Endodermal cell (in vitro differentiated cells): ENCODE measurements at regions not wholly inside any gene's neighbourhood (a gene's known extent, or its start where the extent isn't known, plus 50 kb on each side); places are given as distances from the start of the nearest gene placed in this dataset.

Source experiments
- DNase-seq: peaks from one replicate; pipeline ENCODE4 v3.0.0-alpha.2; 2017
- H3K27ac ChIP-seq: 2 replicates; pipeline ENCODE4 v1.5.1; 2013; ENCODE audit warnings: mild to moderate bottlenecking, low read depth, low read length, moderate library complexity
- H3K27me3 ChIP-seq: 2 replicates; pipeline ENCODE4 v1.6.1; 2013; ENCODE audit warnings: mild to moderate bottlenecking, low read length, moderate library complexity; ENCODE audit not compliant: insufficient read depth, control insufficient read depth, poor library complexity, severe bottlenecking
- H3K36me3 ChIP-seq: 2 replicates; pipeline ENCODE4 v1.7.0; 2013; ENCODE audit warnings: mild to moderate bottlenecking, low read length, moderate library complexity; ENCODE audit not compliant: control insufficient read depth, insufficient read depth
- H3K4me1 ChIP-seq: one replicate; pipeline ENCODE4 v1.7.0; 2013; ENCODE audit warnings: low read length; ENCODE audit not compliant: control insufficient read depth, insufficient read depth
- H3K4me3 ChIP-seq: 2 replicates; pipeline ENCODE4 v1.5.1; 2013; ENCODE audit warnings: mild to moderate bottlenecking, low read length, moderate library complexity
- H3K9ac ChIP-seq: 2 replicates; pipeline ENCODE4 v1.6.1; 2013; ENCODE audit warnings: mild to moderate bottlenecking, low read length, moderate library complexity; ENCODE audit not compliant: poor library complexity, severe bottlenecking; ENCODE audit errors: extremely low read depth
- H3K9me3 ChIP-seq: 2 replicates; pipeline ENCODE4 v1.6.1; 2013; ENCODE audit warnings: mild to moderate bottlenecking, low read length, moderate library complexity; ENCODE audit not compliant: control insufficient read depth
- H3K27ac Mint-ChIP-seq: 2 replicates; pipeline ENCODE4 v1.8.0; 2020; ENCODE audit warnings: mixed read lengths
- H3K27me3 Mint-ChIP-seq: 2 replicates; pipeline ENCODE4 v1.8.0; 2021; ENCODE audit warnings: mild to moderate bottlenecking, mixed read lengths; ENCODE audit not compliant: insufficient read depth
- H3K36me3 Mint-ChIP-seq: 2 replicates; pipeline ENCODE4 v1.8.0; 2020; ENCODE audit warnings: low read depth, mixed read lengths
- H3K4me1 Mint-ChIP-seq: 2 replicates; pipeline ENCODE4 v1.8.0; 2020; ENCODE audit warnings: mixed read lengths
- H3K4me3 Mint-ChIP-seq: 2 replicates; pipeline ENCODE4 v1.8.0; 2020; ENCODE audit warnings: mild to moderate bottlenecking, moderate library complexity, mixed read lengths
- H3K9me3 Mint-ChIP-seq: 2 replicates; pipeline ENCODE4 v1.8.0; 2020; ENCODE audit warnings: mild to moderate bottlenecking, mixed read lengths
- WGBS, 2 experiments: methylation state at CpG; one replicate each; pipeline versions ENCODE4 v1.1.5 to v1.1.7; 2013; ENCODE audit warnings: missing lambda C conversion rate in 2 of 2, mixed read lengths in 1 of 2; ENCODE audit not compliant: insufficient coverage in 1 of 2, insufficient read length in 1 of 2; 5-methylcytosine and 5-hydroxymethylcytosine counted together
- TF ChIP-seq, protein P1 (sequence below): fragments of 200-600 bp; sonication (generic); conservative IDR thresholded peaks from 2 replicates; pipeline ENCODE4 v1.5.0; 2021; ENCODE audit warnings: antibody characterized with exemption, mild to moderate bottlenecking

DNA sequence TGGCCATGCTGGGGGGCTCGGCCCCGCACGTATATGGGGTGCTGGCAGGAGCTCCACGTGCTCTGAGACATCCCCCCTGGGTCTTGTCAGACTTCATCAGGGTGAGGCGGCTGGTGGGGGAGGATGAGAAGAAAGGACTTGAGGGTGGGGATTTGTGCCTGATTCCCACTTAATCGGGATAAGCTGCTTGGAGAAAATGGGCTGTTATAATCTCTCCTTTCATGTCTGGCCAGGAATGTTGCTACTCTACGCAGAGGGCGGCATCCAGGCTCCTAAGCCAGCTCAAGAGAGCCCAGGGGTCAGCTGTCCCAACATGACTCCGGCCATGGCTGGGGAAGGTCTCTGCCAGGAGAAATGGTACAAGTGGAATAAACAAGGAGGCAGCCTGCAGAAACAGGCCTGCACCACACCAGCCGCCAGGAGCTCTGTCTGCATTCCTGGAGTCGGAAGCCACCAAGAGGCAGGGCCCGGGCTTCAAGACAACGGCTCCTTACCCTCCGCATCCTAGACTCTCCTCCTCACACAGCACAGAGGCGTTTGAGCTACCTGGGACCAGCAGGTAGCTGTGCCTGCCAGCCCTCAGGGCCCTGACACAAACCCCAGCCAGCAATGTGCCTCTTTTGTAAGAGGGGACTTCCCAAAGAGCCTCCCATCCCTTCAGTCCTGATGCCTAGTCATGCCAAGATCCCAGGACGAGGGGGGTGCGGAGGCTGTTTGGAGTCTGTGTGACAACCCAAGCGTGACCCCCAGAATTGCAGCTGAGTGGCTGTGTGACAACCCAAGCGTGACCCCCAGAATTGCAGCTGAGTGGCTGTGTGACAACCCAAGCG lies 195.8 kb upstream of the DIO3 start:
- Mint-ChIP-seq H3K27me3 (peaks cover 88% of the 10 kb centered on the region), H3K9me3 (no peaks in the 10 kb centered on the region), H3K4me3 (no peak overlapping the region), H3K4me1 (peaks cover 34% of the 10 kb centered on the region), H3K27ac (no peak overlapping the region), H3K36me3 (no peaks in the 10 kb centered on the region)
- TF ChIP-seq, protein P1, sequence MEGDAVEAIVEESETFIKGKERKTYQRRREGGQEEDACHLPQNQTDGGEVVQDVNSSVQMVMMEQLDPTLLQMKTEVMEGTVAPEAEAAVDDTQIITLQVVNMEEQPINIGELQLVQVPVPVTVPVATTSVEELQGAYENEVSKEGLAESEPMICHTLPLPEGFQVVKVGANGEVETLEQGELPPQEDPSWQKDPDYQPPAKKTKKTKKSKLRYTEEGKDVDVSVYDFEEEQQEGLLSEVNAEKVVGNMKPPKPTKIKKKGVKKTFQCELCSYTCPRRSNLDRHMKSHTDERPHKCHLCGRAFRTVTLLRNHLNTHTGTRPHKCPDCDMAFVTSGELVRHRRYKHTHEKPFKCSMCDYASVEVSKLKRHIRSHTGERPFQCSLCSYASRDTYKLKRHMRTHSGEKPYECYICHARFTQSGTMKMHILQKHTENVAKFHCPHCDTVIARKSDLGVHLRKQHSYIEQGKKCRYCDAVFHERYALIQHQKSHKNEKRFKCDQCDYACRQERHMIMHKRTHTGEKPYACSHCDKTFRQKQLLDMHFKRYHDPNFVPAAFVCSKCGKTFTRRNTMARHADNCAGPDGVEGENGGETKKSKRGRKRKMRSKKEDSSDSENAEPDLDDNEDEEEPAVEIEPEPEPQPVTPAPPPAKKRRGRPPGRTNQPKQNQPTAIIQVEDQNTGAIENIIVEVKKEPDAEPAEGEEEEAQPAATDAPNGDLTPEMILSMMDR = no peak
- Histone ChIP-seq H3K4me1 (peaks cover 5% of the 10 kb centered on the region), H3K27me3 (peaks cover 74% of the 10 kb centered on the region), H3K36me3 (no peaks in the 10 kb centered on the region), H3K9ac (no peak overlapping the region), H3K9me3 (no peaks in the 10 kb centered on the region), H3K4me3 (no peak overlapping the region), H3K27ac (no peak overlapping the region)
- DNase-seq = peak; percentile 77
- WGBS, 2 experiments = 79 to 93% methylated on average over 8 to 20 of the region's 20 CpGs

DNA sequence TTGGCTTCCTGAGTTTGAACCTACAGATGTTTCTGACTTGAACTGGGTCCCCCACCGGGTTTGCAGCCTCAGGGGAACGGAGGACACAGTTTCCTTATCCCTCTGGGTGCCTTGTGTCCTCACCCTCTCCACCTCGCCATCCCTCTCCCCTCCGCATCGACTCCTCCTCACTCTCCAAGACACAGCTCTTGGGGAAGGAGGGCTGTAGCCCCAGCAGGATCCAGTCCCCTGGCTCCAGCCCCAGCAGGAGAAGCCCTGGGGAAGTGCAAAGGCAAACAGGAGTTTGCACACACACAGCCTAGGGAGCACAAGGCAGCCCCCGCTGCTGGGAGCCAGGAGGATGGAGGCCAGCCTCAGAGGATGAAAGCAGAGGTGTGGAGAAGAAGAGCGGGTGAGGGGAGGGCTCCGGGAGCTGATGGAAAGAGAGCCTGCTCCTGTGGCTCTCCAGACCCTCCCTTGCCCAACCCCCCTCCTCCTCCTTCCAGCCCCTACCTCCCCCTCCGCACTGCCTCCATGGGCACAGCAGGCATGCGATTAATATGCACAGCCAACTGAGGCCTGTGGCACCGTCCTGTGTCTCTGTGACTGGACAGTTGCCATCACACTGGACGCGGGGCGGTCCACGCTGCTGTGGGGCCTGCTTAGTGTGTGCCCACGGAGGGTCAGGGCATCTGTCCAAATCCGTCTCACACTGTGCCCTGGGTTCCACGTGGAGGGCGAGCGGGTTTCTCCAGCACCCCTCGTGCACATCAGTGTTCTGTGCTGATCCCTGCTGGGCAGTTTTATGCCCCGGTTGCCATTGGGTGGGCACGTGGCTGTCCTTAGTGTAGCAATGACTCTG lies 193.7 kb upstream of the DIO3 start:
- TF ChIP-seq, protein P1 = no peak
- Mint-ChIP-seq H3K4me3 (no peak overlapping the region), H3K4me1 (peaks cover 29% of the 10 kb centered on the region), H3K9me3 (no peaks in the 10 kb centered on the region), H3K27me3 (peaks cover 76% of the 10 kb centered on the region), H3K36me3 (no peaks in the 10 kb centered on the region), H3K27ac (no peak overlapping the region)
- peaks cover 62% of the 10 kb centered on the region for H3K27me3 ChIP-seq
- H3K9me3 ChIP-seq = no peaks in the 10 kb centered on the region
- 88 to 89% methylated on average over 15 to 23 of the region's 23 CpGs for WGBS, 2 experiments
- H3K27ac ChIP-seq = no peak overlapping the region
- DNase-seq = peak; percentile 45
- no peaks in the 10 kb centered on the region for H3K36me3 ChIP-seq
- no peak overlapping the region for H3K4me3 ChIP-seq
- H3K9ac ChIP-seq = no peak overlapping the region
- peaks cover 5% of the 10 kb centered on the region for H3K4me1 ChIP-seq

DNA sequence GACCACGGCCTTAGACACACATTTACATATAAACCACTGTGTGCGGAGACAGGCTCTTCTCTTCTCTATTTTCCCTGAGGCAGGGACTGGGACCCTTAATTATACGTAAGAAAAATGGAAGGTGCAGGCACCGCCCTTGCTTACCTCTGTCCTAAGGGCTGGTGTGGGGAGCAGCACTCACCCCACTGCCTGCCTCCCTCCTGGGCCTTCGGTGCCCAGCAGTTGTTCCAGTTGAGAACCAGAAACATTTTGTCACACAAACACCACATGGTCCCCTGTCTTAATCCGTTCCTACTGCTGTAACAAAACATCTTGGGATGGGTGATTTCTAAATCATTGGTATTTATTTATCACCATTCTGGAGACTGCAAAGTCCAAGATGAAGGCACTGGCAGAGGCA lies 192.7 kb upstream of the DIO3 start:
- TF ChIP-seq, protein P1 = no peak
- Mint-ChIP-seq H3K36me3 (no peaks in the 10 kb centered on the region), H3K27ac (no peak overlapping the region), H3K27me3 (peaks cover 68% of the 10 kb centered on the region), H3K9me3 (no peaks in the 10 kb centered on the region), H3K4me1 (peaks cover 29% of the 10 kb centered on the region), H3K4me3 (no peak overlapping the region)
- Histone ChIP-seq H3K9ac (no peak overlapping the region), H3K36me3 (no peaks in the 10 kb centered on the region), H3K4me3 (no peak overlapping the region), H3K27me3 (peaks cover 52% of the 10 kb centered on the region), H3K4me1 (peaks cover 5% of the 10 kb centered on the region), H3K27ac (no peak overlapping the region), H3K9me3 (no peaks in the 10 kb centered on the region)
- DNase-seq = no peak
- 93% methylated on average over 6 of the region's 6 CpGs; no CpG with 5 or more reads in 1 of the 2 experiments for WGBS, 2 experiments
